GM18951 (cell line): ENCODE measurements at regions not wholly inside any gene's neighbourhood (a gene's known extent, or its start where the extent isn't known, plus 50 kb on each side); places are given as distances from the start of the nearest gene placed in this dataset.

Experiments
- POLR2A ChIP-seq: IDR thresholded peaks from 4 replicates; pipeline ENCODE4 v1.6.1; 2011; ENCODE audit warnings: mild to moderate bottlenecking; ENCODE audit not compliant: insufficient read length, insufficient read depth; ENCODE audit errors: extremely low read depth
- in situ Hi-C: fragments of 300-500 bp; cut with MboI; formaldehyde crosslinking; loops from one replicate; pipeline ENCODE4 v1.12.0; 2022; ENCODE audit warnings: low sequenced_read_pairs, mixed read lengths, inconsistent platforms; ENCODE audit not compliant: unreplicated experiment

DNA sequence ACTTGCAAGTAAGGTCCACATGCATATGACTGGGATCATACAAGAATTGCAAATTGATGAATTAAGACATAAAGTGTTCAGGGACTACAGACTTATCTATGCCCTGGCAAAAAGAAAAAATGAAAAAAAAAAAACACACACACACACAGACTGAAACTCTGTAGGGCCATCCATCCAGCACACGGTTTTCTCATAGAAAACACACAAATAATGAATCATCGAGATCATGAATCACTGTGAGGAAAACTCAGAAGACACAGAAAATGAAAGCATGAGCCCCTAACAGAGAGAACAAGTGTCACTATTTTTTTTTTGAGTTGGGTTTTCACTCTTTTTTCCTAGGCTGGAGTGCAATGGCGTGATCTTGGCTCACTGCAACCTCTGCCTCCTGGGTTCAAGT, 185.2 kb downstream of the IRX2 start:
- TF ChIP-seq POLR2A = no peak
- in situ Hi-C loops = no loop called here

DNA sequence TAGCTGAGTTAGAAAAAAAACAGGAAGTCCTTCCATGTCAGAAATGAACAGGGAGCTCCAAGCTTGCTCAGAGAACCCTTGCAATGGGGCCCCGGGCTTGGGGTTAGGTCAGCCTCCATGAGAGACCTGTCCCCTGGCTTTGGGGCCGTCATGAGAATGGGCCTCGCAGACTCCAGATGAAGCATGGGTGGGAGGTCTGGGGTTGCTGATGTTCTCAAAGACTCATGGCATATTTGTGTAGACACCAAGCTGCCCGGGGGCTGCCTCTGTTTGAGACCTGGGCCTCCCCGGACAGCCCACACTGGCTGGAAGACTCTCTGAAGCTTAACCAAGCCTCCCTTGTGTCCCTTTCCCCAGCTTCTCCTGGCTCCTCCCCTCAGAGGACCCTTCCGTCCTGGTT, 186.3 kb downstream of the IRX2 start:
- no peak for TF ChIP-seq POLR2A

DNA sequence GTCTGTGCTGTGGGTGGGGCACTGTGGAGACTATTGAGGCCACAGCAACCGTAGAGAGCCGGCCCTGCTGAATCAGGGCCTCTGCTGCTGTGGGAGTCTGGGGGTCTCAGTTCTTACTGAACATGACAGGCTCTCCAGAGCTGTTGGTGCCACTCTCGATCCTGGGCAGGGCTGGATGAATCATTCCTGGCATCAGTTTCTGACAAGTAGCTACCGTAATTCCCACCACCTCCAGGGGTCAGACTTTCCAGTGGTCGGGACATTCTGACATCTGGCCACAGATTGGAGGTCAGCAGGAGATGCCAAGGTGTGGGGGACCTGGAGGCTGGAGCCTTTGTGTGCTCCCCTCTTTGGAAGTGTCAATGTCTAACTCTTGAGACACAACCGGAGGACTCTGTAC, 188.4 kb downstream of the IRX2 start:
- in situ Hi-C loops = no loop called here
- TF ChIP-seq POLR2A = no peak

More for the DNA sequence above, 186.3 kb downstream of the IRX2 start:
- in situ Hi-C loops = no loop called here

DNA sequence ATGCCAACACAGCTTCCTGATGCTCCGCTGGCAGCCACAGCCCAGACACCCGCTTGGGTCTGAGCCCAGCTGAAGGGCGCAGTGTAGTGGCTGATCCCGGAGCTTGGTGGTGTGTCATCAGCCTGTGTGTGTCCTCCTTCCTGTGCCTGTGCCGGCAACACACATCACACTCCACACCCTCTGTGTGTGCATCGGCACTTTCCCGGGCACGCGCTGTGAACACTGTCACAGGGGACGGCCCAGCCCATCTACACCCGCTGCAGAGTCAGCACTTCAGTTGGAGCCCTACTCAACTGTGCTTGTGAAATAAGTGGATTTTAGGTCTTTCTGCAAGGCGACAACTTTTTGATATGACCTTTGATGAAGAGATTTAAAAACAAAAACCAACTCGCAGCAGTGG, 189.4 kb downstream of the IRX2 start:
- no peak for TF ChIP-seq POLR2A
- in situ Hi-C loops = no loop called here

DNA sequence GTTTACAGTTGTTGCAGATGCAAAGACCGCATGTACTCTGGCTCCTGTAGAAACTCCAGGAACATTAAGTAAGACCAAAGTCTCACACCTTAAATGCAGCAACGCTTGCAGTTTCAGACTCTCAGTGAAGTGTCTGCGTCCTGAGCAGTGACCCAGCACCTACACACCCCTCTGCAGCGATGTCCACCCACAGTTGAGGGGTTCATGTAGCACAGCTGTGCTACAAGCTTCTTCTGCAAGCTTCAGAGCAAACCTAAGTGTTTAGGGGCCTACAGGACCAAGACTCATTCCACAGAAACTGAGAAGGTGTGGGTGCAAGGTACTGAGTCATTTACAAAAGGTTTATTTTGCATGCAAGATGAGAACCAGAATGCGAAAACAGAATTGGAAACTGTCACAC, 191.0 kb downstream of the IRX2 start:
- in situ Hi-C loops = no loop called here
- TF ChIP-seq POLR2A = no peak

DNA sequence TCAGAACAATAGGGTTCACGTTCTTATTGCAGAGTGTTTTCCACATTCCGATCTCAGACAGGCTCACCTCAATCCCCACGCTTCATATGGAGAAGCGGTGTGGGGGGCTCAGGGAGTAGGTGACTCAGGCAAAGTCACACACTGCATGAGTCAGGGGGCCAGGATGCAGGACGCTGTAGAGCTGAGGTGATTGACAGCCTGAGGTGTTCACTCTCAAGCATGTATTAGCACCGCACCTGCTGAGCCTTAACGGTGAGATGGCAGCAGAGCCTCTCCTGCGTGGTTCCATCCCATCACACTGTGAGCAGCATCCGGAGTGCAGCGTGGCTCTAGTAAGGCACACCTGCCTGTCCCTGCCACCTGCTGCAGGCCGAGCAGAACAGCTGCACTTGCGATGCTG, 194.0 kb downstream of the IRX2 start:
- no peak for TF ChIP-seq POLR2A
- in situ Hi-C loops = no loop called here

DNA sequence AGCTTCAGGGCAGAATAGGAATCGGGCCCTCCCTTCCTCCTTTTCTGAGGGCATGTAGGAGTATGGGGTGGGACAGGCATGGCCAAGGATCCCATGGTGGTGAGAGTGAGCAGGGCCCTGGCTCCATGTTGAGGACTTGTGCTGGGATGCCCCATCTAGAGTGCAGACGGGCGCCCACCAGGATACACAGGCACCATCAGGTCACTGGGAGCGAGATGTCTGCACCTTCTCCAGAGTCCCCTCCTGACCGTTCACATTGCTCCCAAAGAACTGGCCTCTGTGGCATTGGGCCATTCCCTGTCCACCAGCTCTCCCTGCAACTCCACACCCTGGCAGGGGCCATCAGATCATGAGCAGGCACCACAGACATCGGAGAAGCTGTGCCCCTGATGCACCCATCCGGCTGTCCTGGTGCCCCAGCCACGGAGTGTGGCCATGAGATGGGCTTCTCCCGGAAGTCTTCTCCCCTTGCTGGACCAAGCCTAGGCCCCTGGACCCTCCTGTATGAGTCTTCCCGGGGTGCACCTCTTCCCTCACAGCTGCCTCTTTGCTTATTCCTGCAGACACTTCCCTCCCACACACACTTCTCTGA, 195.0 kb downstream of the IRX2 start:
- in situ Hi-C loops = no loop called here
- TF ChIP-seq POLR2A = no peak

DNA sequence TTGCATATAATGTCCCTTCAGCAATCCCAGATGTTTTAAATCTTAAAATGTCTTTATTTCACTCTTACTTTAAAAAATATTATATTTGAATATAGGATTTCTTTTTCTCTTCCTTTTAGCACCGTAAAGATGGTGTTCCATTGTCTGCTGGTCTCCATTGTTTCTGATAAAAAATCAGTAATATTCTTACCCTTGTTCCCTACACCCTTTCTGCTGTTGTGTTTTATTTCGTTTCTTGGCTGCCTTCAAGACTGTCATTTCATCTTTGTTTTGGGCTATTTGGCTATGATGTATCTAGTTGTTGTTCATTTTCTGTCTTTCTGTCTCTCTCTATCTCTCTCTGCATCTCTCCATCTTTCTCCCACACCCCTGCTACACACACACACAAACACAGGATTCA, 197.9 kb downstream of the IRX2 start:
- TF ChIP-seq POLR2A = no peak

DNA sequence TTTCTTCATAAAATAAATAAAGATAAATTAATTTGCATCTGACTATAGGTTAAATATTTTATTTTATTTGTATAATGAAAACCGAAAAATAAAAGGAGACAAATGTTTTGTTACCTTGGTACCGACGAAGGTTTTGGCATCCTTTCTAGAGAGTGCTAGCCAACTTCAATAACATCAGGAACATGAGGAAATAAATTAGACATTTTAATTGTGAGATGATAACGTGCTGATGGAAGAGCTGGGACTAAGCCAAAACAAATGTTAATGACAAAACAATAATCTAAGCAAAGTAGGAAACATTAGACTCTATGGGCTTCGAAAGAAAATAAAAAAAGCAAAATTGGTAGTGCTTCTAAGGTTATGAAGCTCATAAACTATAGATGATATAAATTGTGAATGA, 201.0 kb downstream of the IRX2 start:
- in situ Hi-C loops = no loop called here

More for the DNA sequence above, 197.9 kb downstream of the IRX2 start:
- in situ Hi-C loops = no loop called here

DNA sequence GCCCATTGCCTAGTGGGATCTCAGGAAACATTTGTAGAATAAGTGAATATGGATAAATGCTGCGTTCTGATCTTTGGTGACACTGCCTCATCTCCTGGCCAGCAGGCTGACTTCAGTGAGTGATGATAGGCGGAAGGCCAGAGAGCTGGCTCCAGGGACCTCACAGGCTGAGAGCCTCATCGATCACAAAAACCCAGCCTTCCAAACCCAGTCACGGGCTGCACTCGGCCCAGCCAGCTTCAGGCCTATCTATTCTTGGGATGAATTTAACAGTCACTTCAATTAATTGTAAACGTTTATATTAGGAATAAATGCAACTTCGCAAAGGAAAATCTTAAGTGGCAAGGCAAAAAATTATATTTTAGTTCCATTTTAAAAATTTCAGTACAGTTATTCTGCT, 201.6 kb downstream of the IRX2 start:
- in situ Hi-C loops = no loop called here
- TF ChIP-seq POLR2A = no peak

More for the DNA sequence above, 201.0 kb downstream of the IRX2 start:
- no peak for TF ChIP-seq POLR2A

DNA sequence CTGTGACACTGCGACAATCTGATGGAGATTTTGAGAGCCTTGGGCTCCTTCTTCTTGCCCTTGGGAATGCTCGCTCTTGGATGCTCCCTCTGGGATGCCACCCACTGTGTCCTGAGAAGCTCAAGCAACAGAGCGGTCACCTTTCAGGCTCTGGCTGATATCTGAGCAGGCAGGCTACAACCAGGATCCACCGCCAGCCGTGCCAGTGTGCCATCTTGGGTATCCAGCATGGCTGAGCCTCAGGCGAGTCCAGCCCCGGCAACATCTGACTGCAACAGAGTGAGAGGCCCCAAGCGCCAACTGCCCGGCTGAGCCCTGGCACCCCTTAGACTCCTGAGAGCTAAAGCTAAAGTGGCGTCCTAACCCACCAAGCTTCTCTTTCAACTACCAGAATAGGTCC, 202.1 kb downstream of the IRX2 start:
- TF ChIP-seq POLR2A = no peak
- in situ Hi-C loops = no loop called here

DNA sequence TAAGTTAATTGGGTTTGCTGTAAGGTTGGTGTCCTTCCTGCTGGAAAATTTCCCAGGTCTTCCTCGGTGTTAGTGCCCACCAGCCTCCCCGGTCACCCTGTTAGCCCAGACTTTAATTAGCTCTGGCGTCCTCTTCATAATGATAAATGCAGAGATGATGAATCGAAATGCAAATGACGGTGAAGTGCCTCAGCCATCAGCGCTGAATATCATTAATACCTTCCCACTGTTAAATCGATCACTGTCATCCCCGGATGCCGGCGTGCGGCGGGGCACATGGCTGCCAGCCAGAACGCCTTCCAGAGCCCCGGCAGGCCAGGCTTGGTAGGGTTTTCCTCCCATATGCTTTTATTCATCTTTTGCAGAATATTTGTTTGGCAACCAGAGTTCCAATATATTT, 204.5 kb downstream of the IRX2 start:
- TF ChIP-seq POLR2A = no peak

DNA sequence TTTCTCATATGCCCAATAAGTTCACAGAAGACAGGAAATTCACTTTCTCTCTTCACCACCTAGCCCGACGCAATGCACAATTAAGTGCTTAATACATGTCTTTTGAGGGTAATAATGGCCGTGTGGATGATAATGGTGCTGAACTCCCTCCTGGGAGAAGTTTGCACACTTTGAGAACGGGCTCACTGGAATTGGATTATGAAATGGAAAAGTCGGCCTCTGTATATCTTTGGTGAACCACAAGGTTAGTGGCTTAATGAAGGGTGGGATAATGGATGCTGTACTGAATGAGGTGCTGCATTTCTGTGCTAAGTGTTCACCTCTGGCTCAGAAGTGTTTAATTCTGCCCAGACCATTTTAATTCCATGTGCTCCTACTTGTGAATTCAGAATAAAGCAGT, 207.5 kb downstream of the IRX2 start:
- in situ Hi-C loops = no loop called here
- no peak for TF ChIP-seq POLR2A

More for the DNA sequence above, 204.5 kb downstream of the IRX2 start:
- in situ Hi-C loops = no loop called here

DNA sequence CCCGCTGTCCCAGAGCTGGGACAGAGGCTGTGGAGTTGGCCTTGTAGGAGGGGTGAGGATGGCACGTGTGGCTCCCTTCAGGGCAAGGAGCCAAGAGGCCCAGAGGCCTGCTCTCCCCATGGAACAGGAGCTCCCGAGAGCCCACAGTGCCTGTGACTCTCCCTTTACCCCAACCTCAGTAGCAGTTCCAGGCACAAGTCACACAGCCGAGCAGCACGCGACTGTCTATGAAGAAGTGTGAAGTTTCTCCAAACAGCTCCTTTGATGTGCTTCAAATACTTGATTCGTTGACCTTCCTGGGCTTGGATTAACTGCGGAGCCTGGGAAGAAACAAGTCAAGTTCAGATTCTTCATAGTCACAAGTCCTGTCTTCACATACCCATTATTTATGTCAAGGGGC, 208.7 kb downstream of the IRX2 start:
- in situ Hi-C loops = no loop called here
- TF ChIP-seq POLR2A = no peak

DNA sequence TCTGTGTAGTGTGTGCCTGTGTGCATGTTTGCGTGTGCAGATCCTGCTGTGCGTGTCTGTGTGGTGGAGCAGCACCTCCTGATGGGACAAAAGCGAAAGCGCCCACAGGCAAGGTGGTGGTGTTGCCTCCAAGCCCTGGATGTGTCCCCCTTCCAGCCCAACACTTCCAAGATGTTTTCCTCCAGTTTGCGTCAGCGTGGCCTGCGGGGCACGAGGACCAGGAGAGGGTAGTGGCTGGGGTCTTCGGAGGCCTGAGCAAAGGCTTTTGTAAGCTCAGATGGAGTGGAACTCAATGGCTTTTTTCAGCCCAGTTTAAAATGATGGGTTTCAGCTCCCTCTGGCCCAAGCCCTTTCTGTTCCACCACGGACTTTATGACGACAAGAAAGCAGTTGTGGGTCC, 209.5 kb downstream of the IRX2 start:
- no peak for TF ChIP-seq POLR2A
- in situ Hi-C loops = no loop called here
